ENCODE measurements at regions not wholly inside any gene's neighbourhood (a gene's known extent, or its start where the extent isn't known, plus 50 kb on each side); places are given as distances from the start of the nearest gene placed in this dataset.

DNA sequence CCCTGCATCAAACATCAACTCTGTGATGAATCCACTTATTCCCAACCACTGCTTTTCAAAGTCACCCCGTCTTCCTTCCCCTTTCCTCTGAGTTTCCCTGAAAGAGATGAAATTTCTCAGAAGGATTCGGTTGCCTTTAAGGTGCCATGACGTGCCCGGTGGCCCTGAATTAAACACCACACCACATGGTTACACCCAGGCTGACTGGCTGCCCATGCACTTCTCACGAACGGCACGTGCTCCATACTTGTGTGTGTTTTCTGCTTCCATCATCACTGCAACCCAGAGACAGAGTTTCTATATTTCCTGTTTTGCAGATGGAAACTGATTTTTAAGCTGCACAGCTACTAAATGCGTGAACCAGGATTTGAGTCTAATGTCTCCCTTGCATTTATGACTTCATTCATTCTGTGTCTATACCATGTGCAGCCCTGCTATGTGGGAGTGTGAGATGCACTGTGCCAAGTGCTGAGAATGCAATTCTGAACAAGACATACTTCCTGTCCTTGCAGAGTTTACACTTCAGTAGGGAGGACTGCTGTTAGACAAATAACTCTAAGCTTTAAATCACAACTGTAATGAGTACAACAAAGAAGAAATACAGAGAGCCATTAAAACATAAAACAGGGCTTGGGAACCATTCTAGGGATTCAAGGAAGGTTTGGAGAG is 162.9 kb downstream of the NXNL2 start:
- TF ChIP-seq CTCF (IDR thresholded peaks at IDR 0.05) (no peak), POLR2A (IDR thresholded peaks at IDR 0.05) (no peak)
